ENCODE measurements at regions not wholly inside any gene's neighbourhood (a gene's known extent, or its start where the extent isn't known, plus 50 kb on each side); places are given as distances from the start of the nearest gene placed in this dataset.
"Not testable (repeated sequence)": the region's sequence is repeated elsewhere in the genome, so short reads cannot be mapped to it uniquely, and the experiment has no call there.

DNA sequence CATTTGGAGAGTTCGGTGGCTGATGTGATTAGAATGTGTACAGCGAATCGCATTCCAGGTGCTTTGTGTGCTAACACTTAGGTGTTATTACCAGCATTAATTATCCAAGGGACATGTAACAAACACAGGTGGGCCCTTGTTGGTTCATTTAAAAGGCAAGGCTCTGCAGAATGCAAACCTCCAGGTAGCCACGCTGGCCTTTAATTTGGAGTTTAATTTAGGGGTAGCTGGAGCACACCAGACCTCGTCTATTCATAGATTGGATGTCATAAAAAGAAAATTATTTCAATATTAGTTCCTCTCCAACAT, 191.1 kb downstream of the MAT2B start:
- no peak for DNase-seq (ENCODE audit: low read depth)

DNA sequence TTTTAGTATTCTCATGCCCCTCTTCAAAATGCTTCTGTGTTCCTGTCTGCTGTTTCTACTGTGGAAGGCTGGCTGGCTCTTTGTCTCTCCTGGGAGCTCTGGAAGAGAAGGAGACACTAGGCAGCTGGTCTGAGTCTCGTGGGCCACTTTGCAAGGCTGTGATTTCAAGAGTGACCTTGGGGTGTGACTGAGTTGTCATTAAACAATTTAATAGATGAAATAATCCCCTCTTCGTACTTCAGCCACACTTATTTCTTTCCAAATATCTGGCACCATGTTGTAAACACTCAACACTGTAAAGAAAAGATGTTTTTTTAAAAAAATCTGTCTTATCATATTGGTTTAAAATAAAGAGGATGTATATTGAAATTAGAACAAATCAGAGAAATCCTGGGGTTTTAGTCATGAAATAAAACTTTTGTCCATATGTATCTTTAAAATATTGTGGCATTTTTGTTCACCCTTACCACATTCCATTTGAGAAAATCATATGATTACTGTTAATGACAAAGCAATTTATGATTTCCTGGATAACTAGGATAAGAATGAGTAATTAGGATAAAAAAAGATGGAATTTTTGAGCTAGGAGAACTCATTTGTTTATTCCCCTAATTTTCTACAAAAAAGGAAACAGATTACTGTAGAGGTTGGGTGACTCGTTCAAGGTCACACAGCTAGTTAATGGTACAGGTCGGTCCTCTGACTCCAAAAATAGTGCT, 200.8 kb downstream of the MAT2B start:
- DNase-seq (ENCODE audit: low read depth), result peak; percentile 27

DNA sequence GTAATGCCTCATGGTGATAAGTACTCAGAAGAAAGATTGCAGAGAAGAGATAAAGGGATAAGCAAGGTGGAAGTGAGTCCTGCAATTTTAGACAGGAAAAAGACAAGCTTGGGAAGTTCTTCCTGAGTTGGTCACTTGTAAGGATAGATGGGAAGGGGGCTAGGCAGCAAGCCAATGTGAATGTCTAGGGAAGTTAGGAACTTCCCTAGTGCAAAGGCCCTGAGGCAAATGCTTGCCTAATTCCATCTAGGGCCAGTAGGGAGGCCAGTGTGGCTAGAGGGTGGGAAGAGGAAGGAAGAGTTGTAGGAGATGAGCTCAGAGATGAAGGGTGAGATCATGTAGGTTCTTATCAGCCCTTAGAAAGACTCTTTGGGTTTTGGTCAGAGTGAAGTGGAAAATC, 206.6 kb downstream of the MAT2B start:
- DNase-seq (ENCODE audit: low read depth), result no peak

DNA sequence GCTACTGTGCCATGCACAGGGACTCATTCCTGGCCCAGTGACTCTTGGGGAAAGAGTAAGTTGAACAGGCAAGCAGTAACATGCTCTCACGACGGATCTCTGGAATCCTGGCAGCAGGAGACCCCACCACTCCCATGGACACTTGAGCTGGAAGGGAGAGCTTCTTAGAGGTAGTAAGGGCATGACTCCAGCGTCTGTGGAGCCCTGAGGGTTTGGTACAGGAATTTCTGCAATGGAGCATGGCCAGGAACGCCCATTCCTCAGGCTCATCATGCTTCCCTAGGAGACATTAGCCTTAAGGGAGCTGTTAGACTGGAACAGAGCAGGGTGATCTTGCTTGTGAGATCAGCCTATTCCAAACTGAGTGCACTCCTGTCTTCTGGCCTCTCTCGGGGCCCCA, 212.9 kb downstream of the MAT2B start:
- DNase-seq (ENCODE audit: low read depth), result no peak

DNA sequence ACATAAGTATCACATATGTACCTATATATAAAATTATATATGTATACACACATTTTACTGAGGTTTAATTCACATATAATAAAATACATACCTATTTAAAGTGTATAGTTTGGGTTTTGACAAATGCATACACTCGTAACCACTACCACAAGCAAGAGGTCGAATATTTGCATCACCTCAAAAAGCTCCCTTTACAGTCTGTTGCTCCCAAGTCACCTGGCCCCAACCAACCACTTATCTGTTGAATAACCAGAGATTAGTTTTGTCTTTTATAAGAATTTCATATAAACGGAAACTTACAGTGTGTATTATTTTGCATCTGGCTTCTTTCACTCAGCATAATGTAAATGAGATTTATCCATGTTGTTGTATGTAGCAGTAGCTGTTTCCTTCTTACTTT, 218.9 kb downstream of the MAT2B start:
- DNase-seq (ENCODE audit: low read depth), result no peak

DNA sequence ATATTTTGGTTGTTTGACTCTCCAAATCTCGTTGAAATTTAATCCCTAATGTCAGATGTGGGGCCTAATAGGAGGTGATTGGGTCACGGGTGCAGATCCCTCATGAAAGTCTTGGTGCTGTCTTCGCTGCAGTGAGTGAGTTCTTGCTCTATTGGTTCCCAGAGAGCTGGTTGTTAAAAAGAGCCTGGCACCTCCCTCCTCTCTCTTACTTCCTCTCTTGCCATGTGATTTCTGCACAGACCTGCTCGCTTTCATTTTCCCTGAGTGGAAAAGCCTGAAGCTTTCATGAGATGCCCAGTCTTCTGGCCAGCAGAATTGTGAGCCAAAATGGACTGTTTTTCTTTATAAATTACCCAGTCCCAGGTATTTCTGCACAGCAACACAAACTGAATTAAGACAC, 221.6 kb downstream of the MAT2B start:
- DNase-seq (ENCODE audit: low read depth), result no peak

DNA sequence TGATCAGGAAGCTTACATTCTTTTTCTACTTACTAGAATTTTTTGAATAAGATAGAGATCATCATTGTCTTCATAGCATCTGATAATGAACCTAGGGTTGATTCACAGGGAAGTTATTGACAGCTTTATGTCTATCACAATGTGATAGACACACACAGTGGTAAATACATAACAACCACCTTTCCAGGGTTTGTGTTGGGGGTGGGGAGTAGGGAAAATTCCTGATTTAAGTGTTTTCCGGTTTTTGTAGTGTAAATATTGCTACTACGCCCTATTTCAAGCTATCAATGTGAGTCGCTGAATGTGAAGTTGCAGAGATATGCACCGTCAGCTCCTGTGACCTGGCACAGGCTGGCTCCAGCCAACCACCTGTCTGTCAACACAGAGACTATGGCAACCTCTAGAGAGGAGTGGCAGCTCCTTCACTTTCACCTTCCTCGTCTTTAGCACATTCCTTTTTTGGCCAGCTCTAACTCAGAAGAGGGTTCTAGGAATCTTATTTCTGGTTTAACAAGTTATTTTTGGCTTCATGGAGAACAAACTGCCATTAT, 224.9 kb downstream of the MAT2B start:
- DNase-seq (ENCODE audit: low read depth), result no peak

DNA sequence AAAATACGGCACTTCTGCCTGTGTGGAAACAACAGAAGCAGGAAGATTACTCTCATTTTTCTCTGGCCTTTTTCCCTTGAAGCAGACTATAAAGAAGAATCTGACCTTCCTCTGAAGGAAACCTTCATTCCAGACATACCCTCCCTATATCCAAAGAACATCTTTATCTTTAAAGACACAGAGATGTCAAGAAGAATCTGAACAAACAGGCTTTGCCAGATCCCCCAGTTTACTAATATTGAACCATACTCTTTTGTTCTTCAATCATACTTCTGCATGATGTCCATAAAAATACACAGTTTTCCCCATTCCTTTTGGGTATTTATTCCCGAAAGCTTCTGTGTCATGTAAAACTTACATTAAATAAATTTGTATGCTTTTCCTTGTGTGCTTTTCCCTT, 225.8 kb downstream of the MAT2B start:
- no peak for DNase-seq (ENCODE audit: low read depth)

DNA sequence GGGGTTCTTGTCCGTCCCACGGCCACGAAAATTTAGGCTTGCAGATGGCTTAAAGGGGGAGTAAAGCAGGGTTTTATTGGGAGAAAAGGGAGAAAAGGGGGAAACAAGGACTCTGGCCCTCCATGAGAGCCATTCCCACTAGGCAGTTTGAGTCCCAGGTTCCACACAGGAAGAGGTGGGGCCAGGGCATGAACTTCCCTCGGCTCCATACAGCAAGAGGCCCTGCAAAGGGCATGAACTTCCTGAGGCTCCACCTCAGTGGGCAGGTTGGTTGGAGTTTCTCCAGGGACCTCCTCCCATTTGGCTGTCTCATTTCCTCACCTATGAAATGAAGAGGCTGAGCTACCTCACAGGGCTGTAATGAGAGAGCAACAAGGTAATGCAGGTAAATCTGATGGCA, 229.7 kb downstream of the MAT2B start:
- no peak for DNase-seq (ENCODE audit: low read depth)

DNA sequence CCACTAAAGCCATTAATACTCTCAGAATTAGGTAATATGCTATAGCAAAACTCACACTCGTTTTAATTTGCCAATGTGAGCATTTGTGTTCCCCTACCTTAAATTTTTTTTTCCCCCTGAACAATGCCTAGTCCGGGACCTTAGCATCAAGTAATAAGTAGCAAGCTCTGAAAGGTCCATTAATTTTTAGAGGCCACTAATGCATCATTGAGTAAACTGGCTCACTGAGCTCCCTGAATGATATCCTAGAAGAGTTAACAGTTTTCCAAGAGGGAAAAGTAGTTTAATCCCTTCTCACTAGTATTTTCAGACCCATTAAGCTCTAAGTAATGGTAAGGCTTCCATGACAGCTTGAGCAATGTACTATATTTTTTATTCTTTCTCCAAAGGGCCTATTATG, 242.2 kb downstream of the MAT2B start:
- DNase-seq (ENCODE audit: low read depth), result no peak

DNA sequence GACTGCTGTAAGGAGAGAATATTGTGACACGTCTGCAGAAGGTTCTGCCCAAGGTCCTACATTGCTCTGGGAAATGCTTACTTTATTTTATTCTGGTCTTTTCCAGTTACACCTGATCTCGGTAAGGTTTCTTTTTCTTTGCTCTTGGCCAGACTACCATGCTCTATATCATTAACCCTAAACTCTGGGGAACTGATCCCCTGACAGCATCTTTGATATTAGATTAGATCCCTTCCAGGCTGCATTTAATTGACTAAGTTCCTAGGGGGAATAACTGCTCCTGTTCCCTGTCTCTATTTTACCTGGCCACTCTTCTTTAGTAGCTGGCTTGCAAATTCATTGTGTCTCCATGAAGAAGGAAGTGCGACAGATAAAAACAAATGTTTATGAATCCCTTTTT, 243.5 kb downstream of the MAT2B start:
- DNase-seq (ENCODE audit: low read depth), result no peak

DNA sequence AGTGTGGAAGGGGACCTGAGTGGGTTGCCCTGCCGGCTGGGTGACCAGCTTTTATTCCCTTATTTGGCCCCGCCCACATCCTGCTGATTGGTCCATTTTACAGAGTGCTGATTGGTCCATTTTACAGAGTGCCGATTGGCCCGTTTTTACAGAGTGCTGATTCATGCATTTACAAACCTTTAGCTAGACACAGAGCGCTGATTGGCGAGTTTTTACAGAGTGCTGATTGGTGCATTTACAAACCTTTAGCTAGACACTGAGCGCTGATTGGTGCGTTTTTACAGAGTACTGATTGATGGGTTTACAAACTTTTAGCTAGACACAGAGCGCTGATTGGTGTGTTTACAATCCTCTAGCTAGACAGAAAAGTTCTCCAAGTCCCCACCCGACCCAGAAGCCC, 245.0 kb downstream of the MAT2B start:
- DNase-seq (ENCODE audit: low read depth), result not testable (repeated sequence)

DNA sequence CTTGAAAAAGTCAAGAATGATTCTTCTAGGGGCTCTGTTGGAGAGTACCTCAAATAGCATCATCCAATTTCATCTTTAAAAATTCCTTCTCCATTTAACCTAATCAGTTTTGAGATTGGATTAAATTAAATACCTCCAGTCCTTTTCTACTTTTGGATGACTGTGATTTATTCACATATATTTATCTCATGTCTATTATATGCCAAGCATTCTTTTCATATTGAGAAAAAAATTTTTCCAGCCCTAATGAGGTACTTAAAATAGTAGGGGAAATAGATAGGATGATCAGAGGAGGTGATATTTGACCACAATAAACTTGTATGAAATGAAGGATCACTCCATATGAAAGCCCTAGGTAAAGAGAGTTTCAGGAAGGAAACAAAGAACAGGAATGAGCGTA, 250.1 kb downstream of the MAT2B start:
- no peak for DNase-seq (ENCODE audit: low read depth)

DNA sequence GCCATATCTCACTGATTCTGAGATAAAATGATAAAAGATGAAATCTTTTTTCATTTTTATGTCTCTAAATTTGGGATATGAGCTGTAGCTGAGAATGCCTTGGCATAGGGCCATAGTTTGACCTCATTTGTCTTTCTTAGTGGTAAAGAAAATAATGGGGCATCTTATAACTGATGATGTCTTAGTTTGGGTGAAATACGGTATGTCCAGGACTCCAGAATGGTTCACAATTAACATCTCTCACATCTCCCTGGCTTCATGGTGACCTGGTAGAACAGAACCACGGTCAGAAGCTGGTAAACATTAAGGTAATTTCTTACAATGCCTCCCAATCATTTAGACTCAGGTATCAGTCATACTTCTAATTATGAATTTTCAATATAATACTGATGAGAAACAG, 250.8 kb downstream of the MAT2B start:
- no peak for DNase-seq (ENCODE audit: low read depth)

DNA sequence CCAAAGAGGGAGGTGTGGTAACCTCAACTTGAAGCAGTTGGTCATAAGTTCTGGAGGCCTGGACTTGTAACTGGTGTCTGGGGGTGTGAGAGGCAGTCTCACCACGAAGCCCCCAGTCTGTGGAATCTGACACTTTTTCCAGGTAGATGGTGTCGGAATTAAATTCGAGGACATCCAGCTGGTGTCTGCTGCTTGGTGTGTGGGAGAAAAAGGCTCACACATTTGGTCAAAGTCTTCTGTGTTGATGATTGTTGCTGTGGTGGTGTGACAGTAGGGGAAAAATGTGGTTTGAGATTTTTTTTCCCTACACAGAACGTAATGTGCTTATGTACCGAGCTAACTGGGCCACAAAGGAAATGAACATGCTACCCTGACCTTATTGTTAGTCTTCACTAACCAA, 251.9 kb downstream of the MAT2B start:
- peak; percentile 91 for DNase-seq (ENCODE audit: low read depth)

DNA sequence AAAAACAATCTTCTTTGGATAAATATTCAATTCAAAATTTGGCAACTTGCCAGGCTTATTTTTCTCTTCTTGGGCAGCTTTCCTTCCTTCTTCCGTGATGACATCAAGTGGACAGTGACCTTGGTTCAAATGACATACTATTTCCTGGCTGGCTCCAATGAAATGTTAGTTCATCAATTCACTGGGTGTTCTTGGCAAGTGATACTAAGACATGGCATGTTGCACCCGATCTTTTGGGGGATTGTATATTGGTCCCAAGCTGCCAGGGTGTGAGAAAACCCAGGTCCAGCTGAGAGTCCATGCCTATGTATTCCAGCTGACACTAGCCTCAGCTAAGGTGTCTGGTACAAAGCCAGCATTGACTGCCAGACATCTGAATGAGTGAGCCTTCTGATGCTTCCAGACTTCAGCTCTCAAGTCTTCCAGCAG, 252.9 kb downstream of the MAT2B start:
- peak; percentile 65 for DNase-seq (ENCODE audit: low read depth)

DNA sequence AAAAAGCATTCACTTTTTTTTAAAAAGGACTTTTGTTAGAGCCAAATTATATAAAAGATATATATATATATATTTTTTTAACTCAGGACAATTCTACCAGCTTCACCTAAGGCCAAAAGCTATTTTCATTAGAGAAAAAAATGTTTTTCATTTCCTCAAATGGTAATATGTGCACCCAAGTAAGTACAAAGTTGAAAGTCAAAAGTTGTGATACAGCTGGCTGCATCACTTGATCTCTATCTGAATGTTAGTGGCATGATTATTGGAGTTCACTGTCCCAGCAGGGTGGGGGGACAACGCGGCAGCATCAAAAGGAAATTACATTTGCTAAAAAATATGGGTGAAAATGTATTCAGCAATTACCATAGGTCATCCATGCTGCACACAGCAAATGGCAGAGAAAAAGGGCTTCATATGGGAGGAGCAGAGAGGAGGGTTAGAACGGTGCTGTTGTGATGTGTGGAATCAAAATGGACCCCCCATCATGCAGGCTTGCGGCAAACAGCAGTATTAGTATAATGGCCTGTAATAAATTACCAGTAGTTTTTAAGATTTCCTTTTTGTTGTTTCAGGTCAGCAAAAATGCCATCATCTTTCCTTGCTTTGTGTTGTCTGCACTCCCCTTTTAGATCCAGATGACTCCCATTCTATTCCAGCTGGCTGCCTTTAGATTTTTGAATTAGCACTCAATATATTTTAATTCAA, 253.7 kb downstream of the MAT2B start:
- DNase-seq (ENCODE audit: low read depth), result no peak

DNA sequence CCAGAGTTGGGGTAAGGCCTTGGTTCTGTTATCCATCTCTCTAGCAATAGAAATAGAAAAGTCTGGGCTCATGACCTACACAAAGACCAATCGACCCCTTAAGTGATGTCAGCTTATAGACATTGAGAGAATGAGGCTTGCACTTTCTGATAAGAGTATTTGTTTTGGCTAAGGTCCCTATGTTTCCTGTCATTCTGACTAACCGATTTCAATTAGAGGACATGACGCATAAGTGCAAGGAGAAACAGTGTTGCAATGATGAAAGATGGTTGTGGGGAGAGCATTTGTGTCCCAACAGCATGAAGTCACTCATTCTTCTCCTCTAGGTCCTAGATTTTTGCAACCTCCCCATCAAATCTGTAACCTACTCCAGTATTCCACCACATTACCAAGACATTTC, 255.1 kb downstream of the MAT2B start:
- DNase-seq (ENCODE audit: low read depth), result peak; percentile 99

DNA sequence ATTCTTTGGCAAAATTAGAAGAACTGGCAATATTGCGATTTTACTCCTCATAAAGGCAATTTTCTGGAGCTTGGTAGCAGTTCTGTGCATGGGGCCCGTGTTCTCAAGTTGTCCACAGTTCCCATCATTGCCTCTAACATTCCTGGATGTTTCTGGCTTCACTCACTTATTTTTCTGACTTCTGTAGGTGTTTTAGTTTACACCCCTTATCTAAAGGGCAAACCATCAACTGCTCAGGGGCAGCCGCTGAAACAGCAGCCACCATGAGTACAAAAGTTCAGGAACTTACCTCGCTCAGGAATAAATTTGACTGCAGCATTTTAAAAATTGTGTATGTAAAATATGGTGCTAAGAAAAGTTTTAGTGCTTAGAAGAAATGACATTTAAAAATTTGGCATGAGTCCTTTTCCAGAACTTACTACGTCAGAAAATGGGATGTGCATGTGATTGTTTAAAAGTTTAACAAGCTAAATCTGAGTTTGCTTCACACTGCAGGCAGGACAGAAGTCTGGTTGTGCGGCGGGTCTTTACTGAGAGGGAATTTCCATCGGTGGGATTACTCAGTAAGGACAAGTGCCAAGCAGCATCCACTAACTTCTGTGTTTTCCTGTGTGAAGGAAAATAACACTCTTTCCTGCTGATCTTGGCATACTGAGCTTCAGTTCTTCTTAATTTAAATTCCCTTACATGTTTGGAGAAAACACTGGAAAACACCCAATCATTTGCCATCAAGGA, 261.7 kb downstream of the MAT2B start:
- DNase-seq (ENCODE audit: low read depth), result peak; percentile 3

DNA sequence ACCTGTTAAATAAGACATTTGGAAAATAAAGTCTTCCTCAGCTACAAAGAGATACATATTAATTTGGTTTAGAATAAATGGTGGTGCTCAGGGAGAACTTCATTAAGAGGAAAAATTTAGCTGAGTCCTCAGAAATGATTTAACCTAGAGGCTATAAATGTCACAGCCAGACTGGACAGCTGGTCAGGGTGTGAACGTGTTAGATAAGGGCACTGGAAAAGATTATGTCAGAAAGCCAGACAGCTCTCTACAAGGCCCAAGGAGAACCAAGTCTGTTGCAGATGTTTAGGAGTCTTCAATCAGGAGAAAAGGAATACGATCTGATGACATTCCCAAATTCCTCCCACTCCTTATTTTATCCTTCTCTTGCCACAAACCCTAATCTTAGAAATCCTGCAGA, 265.2 kb downstream of the MAT2B start:
- DNase-seq (ENCODE audit: low read depth), result no peak

DNA sequence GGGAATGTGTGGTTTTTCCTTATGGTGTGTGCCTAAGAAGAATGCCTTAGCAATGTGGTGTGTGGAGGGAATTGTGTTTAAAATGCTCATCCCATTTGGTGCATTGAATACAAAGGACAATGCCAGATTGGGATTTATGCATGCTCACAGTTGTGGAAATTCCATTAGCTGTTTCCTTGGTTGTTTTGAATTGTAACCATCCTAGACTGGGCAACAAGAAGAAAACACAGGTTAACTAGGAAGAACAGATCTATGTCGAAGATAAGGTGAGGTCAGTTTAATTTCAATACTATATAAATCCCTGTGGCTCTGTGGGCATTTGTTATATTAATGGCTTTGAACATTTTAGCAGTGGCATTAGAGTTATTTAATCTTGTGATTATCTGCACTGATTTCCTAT, 266.8 kb downstream of the MAT2B start:
- no peak for DNase-seq (ENCODE audit: low read depth)

DNA sequence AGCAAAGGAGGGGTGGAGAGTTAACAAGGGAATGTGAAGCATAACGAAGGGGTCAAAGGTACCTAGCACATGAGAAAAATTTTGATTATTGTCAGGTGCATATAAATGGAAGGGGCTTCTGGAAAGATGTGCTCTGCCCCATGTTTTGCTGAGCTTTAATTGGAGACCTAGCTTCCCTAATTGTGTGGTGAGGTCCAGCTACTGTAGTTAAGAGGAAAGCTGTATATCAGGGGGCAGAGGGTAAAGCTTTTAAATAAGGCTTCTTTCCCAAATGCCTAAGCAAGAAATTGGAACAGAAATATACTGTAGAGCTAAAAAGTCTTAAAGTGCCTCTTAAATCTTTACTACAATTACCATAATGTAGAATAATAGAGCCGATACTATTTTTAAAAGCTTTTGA, 267.2 kb downstream of the MAT2B start:
- no peak for DNase-seq (ENCODE audit: low read depth)

DNA sequence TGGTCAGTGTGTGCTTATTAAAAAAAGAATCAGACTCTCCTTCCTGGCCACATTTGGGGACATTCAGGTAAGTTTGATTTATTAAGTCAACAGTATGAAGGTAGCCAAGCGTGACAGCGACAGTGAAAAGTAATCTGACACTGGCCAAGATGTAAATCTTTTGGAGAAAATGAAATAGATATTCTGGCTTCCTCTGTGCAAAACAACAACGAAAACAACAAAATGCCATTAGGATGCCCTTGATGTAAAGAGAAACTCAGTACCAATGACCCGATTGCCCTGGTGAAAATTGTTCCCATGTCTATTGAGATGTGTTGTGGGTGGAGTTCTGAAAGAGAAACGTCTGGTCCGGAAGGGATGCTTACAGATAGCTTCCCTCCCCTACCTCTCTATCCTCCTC, 267.8 kb downstream of the MAT2B start:
- no peak for DNase-seq (ENCODE audit: low read depth)
